C4-2B (cell line): ENCODE measurements at regions not wholly inside any gene's neighbourhood (a gene's known extent, or its start where the extent isn't known, plus 50 kb on each side); places are given as distances from the start of the nearest gene placed in this dataset.

Source experiments
- H3K27ac ChIP-seq: fragments of 450-650 bp; 2 replicates; pipeline ENCODE4 v1.5.1; 2017
- ZFX ChIP-seq: fragments of 450-650 bp; IDR thresholded peaks from 2 replicates; pipeline ENCODE4 v1.6.1; 2017
- TF ChIP-seq, protein P1 (sequence below): fragments of 450-650 bp; conservative IDR thresholded peaks from 2 replicates; pipeline ENCODE4 v1.5.1; 2017; ENCODE audit warnings: mild to moderate bottlenecking

- TF ChIP-seq ZFX = no peak
- TF ChIP-seq, protein P1, sequence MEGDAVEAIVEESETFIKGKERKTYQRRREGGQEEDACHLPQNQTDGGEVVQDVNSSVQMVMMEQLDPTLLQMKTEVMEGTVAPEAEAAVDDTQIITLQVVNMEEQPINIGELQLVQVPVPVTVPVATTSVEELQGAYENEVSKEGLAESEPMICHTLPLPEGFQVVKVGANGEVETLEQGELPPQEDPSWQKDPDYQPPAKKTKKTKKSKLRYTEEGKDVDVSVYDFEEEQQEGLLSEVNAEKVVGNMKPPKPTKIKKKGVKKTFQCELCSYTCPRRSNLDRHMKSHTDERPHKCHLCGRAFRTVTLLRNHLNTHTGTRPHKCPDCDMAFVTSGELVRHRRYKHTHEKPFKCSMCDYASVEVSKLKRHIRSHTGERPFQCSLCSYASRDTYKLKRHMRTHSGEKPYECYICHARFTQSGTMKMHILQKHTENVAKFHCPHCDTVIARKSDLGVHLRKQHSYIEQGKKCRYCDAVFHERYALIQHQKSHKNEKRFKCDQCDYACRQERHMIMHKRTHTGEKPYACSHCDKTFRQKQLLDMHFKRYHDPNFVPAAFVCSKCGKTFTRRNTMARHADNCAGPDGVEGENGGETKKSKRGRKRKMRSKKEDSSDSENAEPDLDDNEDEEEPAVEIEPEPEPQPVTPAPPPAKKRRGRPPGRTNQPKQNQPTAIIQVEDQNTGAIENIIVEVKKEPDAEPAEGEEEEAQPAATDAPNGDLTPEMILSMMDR = no peak
- H3K27ac ChIP-seq = no peak overlapping the region
Observed at GRCh38 chr15:46277451-46277850, 642.6 kb downstream of the SQOR start.

DNA sequence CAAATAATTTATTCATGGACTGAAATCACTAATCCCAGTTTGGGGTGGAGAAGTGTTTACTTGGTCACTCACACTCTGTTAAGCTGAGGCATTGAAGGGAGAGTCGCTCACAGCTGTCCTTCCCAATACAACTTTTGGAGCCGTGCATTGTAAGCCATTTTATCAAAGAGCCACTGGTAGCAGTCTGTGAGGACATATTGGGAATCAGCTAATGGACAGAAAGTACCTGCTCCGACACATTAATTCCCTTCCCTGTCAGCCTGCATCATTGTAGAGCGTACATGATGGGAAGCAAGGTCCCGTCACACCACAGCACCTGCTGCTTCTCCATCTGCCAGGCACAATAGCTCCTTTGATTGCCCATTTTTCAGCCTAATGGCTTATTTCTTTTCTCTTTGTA is 643.2 kb downstream of the SQOR start:
- H3K27ac ChIP-seq = no peak overlapping the region
- TF ChIP-seq, protein P1 = no peak
- no peak for TF ChIP-seq ZFX

GRCh38 chr15:46278486-46279090 is 643.8 kb downstream of the SQOR start:
- no peak for TF ChIP-seq ZFX
- TF ChIP-seq, protein P1 = no peak
- H3K27ac ChIP-seq = no peak overlapping the region

GRCh38 chr15:46280762-46281542 is 646.1 kb downstream of the SQOR start:
- H3K27ac ChIP-seq = no peak overlapping the region
- TF ChIP-seq ZFX = no peak
- TF ChIP-seq, protein P1 = peak; percentile 48

GRCh38 chr15:46293550-46293949 is 658.7 kb downstream of the SQOR start:
- no peak for TF ChIP-seq ZFX
- TF ChIP-seq, protein P1 = no peak
- no peak overlapping the region for H3K27ac ChIP-seq

DNA sequence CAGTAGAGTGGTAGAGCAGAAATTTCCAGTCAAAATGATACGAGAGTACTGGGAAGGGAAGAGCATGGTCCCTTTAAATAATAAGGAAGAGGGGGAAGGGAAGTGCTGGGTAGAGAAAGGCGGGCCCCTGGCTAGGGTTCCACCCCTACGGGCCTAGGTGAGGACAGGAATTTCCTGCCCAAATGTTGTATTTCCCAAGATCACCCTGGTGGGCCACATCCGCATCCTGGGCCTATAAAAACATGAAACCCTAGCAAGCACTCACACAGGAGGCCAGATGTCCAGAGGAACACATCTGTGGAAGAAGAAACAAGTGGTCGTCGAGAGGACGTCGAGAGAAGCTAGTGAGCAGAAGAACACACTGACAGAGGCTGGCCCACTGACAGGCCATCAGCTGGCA is 661.2 kb downstream of the SQOR start:
- no peak overlapping the region for H3K27ac ChIP-seq
- TF ChIP-seq, protein P1 = no peak
- TF ChIP-seq ZFX = no peak

DNA sequence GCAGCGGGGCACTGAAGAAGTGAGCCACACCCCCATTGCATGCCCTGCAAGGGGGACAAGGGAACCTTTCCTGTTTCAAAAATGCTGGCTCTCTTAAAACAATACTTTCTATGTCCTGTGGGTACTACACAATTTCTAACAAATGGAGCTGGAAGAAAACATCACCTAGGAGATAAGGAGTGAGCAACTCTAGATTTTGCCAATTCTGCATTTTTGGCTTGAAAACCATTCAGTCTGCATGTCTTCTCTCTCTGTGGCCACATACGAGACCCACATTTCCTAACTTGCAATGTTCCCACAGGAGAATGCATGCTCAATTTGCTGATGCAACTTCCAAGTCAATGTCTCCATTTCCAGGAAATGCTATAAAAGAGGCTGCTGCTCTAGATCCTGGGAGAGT is 662.0 kb downstream of the SQOR start:
- TF ChIP-seq, protein P1 = no peak
- no peak for TF ChIP-seq ZFX

More for the DNA sequence above, 662.0 kb downstream of the SQOR start:
- H3K27ac ChIP-seq = no peak overlapping the region
